IMR-90 (cell line): ENCODE measurements at regions not wholly inside any gene's neighbourhood (a gene's known extent, or its start where the extent isn't known, plus 50 kb on each side); places are given as distances from the start of the nearest gene placed in this dataset.

Experiments
- BHLHE40 ChIP-seq: fragments of 150-350 bp; IDR thresholded peaks from 2 replicates; pipeline ENCODE4 v1.6.1; 2016; ENCODE audit warnings: mild to moderate bottlenecking, low read depth, low read length
- MAFK ChIP-seq: IDR thresholded peaks from 2 replicates; pipeline ENCODE4 v1.6.1; 2012; ENCODE audit warnings: low read depth, low read length, improper control_type of control experiment
- POLR2A ChIP-seq: IDR thresholded peaks from 2 replicates; pipeline ENCODE4 v1.6.1; 2012; ENCODE audit warnings: mild to moderate bottlenecking, low read depth, low read length
- TF ChIP-seq, protein P1 (sequence below): conservative IDR thresholded peaks from 2 replicates; pipeline ENCODE4 v1.5.1; 2012; ENCODE audit warnings: mild to moderate bottlenecking, low read depth, low read length, improper control_type of control experiment

DNA sequence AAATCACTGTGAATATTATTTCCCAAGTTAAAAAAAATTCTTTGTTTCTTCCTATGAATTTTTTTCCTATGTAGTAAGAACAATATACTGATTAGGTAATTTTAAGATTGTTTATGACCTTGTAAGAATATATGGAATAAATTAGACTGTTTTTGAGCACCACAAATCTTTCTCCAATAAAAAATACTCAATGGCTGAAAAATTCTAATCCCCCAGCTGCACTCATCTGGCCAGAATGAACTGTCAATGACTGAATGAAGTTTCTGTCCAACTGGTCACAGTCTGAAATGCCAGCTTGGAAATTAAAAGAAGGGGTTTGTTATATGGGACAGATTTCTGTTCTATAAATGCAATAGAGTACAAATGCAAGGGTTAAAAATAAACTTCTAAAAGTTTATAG lies 569.5 kb upstream of the SEMA6A start:
- TF ChIP-seq, protein P1, sequence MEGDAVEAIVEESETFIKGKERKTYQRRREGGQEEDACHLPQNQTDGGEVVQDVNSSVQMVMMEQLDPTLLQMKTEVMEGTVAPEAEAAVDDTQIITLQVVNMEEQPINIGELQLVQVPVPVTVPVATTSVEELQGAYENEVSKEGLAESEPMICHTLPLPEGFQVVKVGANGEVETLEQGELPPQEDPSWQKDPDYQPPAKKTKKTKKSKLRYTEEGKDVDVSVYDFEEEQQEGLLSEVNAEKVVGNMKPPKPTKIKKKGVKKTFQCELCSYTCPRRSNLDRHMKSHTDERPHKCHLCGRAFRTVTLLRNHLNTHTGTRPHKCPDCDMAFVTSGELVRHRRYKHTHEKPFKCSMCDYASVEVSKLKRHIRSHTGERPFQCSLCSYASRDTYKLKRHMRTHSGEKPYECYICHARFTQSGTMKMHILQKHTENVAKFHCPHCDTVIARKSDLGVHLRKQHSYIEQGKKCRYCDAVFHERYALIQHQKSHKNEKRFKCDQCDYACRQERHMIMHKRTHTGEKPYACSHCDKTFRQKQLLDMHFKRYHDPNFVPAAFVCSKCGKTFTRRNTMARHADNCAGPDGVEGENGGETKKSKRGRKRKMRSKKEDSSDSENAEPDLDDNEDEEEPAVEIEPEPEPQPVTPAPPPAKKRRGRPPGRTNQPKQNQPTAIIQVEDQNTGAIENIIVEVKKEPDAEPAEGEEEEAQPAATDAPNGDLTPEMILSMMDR, result no peak
- no peak for TF ChIP-seq MAFK
- no peak for TF ChIP-seq POLR2A
- TF ChIP-seq BHLHE40, result no peak
